ENCODE measurements at regions not wholly inside any gene's neighbourhood (a gene's known extent, or its start where the extent isn't known, plus 50 kb on each side); places are given as distances from the start of the nearest gene placed in this dataset.

- CTCF ChIA-PET, result no interaction called here
- H3K27me3 Mint-ChIP-seq, result peaks cover 9% of the 10 kb centered on the region
- intact Hi-C loops (cut with micrococcal nuclease), result no loop called here
- H3K4me1 Mint-ChIP-seq, result peaks cover 5% of the 10 kb centered on the region
- POLR2A ChIA-PET, result no interaction called here
- H3K27ac Mint-ChIP-seq, result no peak overlapping the region
- no peaks in the 10 kb centered on the region for H3K36me3 Mint-ChIP-seq (ENCODE audit: low read depth)
- no peak for ATAC-seq (ENCODE audit: low read depth)
- no peak for DNase-seq
- H3K4me3 Mint-ChIP-seq, result no peak overlapping the region
- no peaks in the 10 kb centered on the region for H3K9me3 Mint-ChIP-seq
- TF ChIP-seq CTCF (IDR thresholded peaks at IDR 0.05), result no peak
Measured at GRCh38 chr3:24052446-24052845, 107.4 kb downstream of the NR1D2 start.

GRCh38 chr3:24058940-24059705 is 114.0 kb downstream of the NR1D2 start:
- H3K9me3 Mint-ChIP-seq, result no peaks in the 10 kb centered on the region
- no peaks in the 10 kb centered on the region for H3K36me3 Mint-ChIP-seq (ENCODE audit: low read depth)
- TF ChIP-seq CTCF (IDR thresholded peaks at IDR 0.05), result no peak
- ChIA-PET CTCF (no interaction called here), POLR2A (no interaction called here)
- H3K4me1 Mint-ChIP-seq, result no peaks in the 10 kb centered on the region
- no peak overlapping the region for H3K27ac Mint-ChIP-seq
- H3K27me3 Mint-ChIP-seq, result peaks cover 13% of the 10 kb centered on the region
- ATAC-seq (ENCODE audit: low read depth) (no peak), DNase-seq (no peak)
- intact Hi-C loops (cut with micrococcal nuclease), result no loop called here
- H3K4me3 Mint-ChIP-seq, result no peak overlapping the region

GRCh38 chr3:24060055-24060454 is 115.0 kb downstream of the NR1D2 start:
- TF ChIP-seq CTCF (IDR thresholded peaks at IDR 0.05), result no peak
- CTCF ChIA-PET, result no interaction called here
- H3K27ac Mint-ChIP-seq, result no peak overlapping the region

DNA sequence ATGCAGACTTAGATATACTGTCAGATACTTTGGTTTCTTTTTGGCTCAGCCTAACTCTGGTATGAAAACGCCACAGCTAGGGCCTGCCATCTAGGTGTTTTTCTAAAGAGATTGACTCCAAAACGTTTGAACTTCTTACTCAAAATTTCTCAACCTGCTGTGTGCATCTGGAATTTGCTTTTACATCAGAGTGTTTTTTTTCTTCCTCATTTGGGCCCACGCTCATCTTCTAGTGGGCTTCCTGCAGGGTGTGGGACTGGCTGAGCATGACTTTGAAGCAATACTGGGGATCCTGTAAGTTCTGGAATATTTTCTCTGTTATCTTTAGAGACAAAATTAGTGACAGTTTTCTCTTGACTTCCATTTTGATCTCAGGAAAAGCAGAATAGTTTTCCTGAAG is 117.8 kb downstream of the NR1D2 start:
- DNase-seq, result no peak
- Mint-ChIP-seq H3K27ac (no peak overlapping the region), H3K27me3 (peaks cover 4% of the 10 kb centered on the region), H3K36me3 (ENCODE audit: low read depth) (no peaks in the 10 kb centered on the region), H3K9me3 (no peaks in the 10 kb centered on the region), H3K4me1 (no peaks in the 10 kb centered on the region), H3K4me3 (no peak overlapping the region)
- no peak for TF ChIP-seq CTCF (IDR thresholded peaks at IDR 0.05)
- POLR2A ChIA-PET, result no interaction called here
- CTCF ChIA-PET, result interaction anchor here (1.0 kb wide), 1 partner anchor 48 kb away, joined by 3 read pairs; no protein-coding TSS in a partner anchor
- intact Hi-C loops (cut with micrococcal nuclease), result no loop called here
- ATAC-seq (ENCODE audit: low read depth), result no peak

More at GRCh38 chr3:24060055-24060454, 115.0 kb downstream of the NR1D2 start:
- ATAC-seq (ENCODE audit: low read depth) (no peak), DNase-seq (no peak)
- Mint-ChIP-seq H3K36me3 (ENCODE audit: low read depth) (no peaks in the 10 kb centered on the region), H3K4me3 (no peak overlapping the region), H3K27me3 (peaks cover 13% of the 10 kb centered on the region), H3K4me1 (no peaks in the 10 kb centered on the region), H3K9me3 (no peaks in the 10 kb centered on the region)
- POLR2A ChIA-PET, result no interaction called here
- intact Hi-C loops (cut with micrococcal nuclease), result no loop called here

Measured in activated B cell treated with CpG ODN at 0.5 μM for 24 hours (primary cell).